Fibroblast of gingiva (primary cell): ENCODE measurements at regions not wholly inside any gene's neighbourhood (a gene's known extent, or its start where the extent isn't known, plus 50 kb on each side); places are given as distances from the start of the nearest gene placed in this dataset.
"Not testable (repeated sequence)": the region's sequence is repeated elsewhere in the genome, so short reads cannot be mapped to it uniquely, and the experiment has no call there.

Source experiments
- DNase-seq: peaks from one replicate; pipeline ENCODE4 v3.0.0-alpha.2; 2011; ENCODE audit warnings: low read depth

DNA sequence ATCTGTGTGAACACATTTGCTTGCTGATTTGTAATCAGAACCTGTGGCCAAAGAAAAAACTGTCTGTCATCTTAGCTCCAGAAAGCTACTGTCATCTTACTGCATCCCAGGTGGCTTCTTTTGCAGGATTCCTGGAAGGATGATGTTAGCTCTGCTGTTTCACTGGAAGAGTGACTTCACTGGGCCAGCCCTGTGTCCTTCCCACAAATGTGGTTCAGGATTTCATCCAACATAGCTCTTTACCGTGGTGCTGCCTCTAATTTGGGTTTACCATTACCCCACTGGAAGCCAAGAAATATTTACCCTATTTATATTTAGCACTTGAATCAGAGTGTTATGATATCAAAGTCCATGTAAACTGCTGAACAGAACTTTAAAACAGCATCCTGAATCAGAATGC, 501.0 kb downstream of the GADD45G start:
- no peak for DNase-seq

DNA sequence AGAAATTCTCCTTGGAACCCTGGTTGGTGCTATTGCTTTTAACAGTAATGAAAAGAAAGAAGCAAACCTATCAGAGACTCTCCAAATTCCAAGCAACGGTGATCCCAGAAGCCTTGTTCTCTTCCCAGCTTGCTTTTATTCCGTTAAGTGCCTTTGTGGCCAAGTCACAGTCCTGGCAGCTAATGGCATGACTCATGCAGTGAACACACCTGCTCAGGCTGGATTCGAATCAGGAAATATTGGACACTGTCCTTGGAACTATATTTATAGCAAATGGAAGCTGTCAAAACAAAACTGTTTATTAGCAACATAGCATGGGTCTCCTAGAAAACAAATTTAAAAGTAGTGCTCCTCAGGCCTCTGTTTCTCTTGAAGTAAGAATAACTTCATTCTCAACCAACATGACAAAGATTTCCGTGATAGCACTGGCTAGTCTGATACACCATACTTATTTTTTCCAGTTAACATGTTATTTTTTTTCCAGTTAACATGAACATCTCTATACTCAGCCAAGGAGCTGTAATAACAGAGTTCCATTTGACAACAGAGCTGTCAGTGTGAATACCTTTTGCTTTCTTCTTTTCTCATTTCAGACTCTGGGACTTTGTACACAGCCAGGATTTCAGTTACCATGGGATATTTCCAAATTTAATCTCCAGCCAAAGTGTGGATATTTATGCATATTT, 502.4 kb downstream of the GADD45G start:
- no peak for DNase-seq

DNA sequence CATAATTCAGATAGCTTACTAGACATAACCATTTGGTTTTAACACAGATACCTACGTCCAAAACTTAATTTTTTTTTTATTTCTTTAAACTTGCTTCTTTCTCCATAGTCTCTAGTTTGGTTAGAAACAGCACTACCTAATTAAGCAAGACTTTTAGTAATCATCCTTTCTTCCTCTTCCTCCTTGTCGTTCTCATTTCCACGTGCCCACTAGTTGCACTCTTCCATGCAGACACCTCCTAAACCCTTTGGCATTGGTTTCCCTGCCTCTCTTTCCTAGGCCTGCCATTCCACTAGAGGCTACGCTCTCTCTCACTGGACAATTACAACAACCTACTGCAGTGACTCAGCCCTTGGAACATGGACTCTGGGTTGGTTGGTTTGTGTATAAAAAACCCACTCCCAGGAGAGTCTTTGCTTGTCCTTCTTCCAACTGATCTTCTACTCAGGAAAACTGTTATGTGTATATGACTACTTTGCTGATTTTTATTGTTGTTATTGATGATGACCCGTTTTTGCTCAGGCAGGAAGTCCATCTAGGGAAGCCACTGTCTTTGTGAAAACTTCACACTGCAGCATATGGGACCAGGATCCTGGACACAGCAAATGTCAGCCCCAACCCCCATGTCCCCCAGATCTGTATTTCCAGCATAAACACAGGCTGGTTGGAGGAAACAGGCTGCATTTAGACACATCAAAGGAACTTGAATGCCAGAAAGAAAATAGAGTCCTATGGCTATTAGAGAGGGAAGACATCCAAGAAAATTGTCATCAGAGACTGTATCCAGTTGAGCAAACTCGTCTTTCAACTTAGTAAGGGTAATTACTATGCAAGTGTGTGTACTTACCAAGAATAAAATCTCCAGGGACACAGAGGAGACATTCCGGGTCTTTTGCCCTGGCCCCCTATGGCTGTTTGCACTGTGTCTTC, 503.2 kb downstream of the GADD45G start:
- DNase-seq, result no peak

DNA sequence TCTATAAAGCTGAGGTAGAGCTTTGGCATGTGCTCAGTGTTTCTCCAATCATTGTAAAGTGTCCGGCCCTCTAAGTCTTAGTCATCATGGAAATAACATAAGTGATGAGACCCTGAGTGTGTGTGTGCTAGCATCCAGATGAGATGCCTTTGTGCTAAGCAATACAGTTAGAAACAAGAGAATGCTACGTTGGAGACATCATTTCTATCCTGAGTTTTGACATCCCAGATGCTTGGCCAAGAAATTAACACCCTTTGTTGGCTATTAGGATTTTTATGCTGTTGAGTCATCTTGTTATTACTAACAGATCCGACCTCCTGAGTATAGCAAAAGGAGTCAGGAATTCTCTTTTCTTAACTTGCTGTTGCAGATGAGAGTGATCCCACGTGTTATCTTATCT, 508.0 kb downstream of the GADD45G start:
- no peak for DNase-seq

DNA sequence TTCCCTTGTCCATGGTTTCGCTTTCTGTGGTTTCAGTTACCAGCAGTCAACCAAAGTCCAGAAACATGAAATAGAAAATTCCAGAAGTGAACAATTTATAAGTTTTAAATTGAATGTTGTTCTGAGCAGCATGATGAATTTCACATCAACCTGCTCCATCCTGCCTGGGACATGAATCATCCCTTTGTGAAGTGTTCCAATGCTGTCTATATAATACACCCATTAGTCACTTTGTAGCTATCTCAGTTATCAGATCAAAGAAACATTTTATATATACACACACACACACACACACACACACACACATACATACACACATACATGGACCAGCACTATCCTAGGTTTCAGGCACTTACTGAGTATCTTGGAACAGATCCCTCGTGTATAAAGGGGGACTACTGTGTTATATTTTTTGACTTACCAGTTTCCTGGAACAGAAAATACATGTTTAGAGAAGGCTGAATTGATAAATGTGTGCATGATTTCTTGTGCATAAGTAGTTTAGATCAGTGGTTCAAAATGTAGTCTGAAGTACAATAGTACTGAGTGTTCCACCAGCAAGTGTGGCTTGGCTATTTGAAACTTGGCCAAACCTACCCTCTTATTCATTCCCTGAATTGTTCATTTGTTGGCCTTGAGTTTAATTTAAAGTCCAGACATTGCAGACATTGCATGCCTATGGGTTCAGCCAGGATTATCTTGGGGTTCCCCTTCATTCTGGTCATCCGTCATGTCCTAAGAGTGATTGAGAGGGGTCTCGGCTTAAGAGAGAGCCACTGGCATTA, 510.0 kb downstream of the GADD45G start:
- no peak for DNase-seq

DNA sequence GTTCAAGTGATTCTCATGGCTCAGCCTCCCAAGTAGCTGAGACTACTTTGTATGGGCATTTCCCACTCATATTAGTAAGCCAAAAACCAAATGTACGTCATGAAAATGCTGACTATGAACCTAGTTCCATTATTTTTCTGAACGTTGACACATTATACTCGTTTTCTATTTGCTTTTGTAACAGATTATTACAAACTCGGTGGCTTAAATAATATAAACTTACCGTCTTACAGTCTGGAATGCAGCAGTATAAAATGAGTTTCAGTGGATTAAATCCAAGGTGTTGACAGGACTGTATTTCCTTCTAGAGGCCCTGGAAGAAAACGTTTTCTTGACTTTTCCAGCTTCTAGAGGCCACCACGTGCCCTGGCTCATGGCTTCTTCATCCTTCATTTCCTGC, 517.0 kb downstream of the GADD45G start:
- DNase-seq, result no peak

DNA sequence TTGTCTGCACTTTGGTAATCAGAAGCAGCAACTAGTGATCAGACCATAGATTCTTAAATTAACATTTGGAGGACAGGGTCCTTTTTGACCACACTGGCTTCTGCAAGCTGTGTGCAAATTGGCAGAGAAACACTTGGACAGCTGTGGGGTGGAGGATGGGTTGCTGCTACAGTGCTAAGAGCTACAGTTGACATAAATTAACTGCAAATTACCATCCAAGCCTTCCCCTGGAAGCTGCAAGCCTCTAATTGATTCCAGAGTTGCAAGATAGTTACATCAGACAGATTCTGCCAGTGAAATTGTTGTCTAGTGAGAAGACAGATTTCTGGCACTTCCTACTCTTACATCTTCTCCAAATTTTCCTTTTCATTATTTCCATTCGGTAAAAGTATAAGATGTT, 517.7 kb downstream of the DIRAS2 start:
- no peak for DNase-seq

DNA sequence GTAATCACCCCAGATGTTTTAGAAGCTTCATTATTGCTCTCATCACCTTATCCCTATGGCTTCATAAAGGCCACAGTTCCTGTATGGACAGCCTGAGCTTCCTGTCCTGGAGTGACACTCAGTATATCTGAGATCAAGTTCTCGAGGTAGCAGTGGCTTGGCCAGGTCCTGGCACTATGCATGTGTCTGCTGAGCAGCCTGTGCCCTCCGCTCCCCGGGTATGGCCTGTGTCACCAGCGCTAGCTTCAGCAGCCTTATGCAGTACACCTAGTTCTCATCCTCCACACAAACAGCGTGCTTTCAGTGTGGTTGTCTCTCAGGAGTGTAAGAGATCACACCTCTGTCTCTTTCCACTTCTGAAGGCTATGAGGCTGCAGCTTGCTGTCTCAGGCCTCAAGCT, 514.7 kb downstream of the DIRAS2 start:
- no peak for DNase-seq

DNA sequence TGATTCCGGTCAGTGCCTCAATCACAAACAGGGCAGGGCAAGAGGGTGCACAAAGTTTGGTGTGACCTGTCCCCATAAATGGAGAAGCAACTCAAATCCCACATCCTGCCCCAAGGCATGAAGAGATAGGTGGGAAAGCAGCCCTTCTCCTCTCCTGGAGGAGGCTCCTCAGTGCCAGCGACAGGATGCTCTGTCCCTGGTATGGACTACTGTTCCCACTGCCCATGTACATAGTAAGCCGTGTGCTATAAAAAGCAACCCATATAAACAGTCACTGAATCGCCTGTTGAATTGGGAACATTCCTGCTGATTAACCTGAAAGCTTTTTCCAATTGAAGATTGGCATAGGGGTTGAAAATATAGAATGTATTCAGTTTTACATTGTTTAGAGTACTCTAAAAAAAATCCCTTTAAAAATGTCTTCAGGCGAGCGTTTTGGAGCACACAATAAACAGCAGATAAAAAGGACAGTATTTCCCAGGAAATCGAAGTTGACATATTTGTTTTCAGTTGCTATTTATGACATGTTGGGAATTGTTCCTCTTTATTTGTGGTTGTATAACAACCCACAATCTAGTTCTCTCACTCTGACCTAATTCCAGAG, 513.9 kb downstream of the DIRAS2 start:
- no peak for DNase-seq

DNA sequence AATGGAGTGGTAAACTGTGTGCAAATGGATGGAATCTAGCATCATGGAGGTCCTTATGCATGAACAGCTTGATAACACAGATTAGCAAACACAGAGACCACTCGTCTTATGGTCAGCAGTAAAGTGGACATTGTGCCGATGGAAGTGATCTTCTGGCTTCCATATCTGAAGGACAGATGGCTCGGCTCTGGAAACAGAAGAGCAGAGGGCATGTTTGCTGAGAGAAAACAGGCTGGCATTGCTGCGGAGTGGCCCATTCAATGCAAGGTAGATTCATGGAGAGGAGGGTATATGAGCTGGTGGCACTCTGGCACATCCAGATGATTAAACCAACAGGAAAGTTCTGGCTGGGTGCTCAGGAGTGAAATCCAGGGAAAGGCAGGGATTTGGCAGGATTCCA, 513.2 kb downstream of the DIRAS2 start:
- DNase-seq, result no peak

DNA sequence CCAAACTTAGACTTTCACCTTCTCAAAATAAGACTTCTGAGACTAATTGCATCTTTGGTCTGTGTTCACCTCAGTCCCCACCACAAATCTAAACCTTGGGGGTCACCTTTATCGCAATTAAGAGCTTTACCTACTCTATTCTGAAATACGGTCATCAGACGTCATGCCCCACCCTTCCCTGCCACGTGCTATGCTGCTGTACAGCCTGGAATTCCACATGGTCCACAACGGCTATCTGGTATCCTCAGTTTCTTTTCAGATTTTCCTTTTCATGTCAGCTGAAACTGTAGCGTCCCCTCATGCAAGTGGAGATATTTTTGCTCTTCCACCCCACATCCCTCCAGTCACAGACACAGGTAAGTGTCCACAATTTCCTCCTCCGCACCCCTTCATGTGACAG, 511.1 kb downstream of the DIRAS2 start:
- no peak for DNase-seq

DNA sequence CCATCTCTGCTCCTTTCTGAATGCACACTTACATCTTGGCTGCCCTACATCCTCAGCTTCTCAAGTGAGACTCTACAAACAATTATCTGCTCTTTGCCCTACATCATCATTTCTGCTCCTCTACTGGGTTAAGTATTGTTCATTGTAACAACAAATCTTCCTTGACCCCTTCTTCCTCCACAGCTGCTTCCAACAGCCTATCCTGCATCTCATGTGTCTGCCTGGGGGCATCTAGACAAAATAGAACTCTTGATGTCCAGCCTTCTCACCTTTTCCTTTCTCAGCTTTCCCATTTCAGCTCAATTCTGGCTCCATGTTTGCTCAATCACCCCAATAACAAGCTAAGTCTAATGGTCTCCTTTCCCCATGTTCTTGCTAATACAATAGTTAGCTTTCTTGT, 509.8 kb downstream of the DIRAS2 start:
- DNase-seq, result no peak

DNA sequence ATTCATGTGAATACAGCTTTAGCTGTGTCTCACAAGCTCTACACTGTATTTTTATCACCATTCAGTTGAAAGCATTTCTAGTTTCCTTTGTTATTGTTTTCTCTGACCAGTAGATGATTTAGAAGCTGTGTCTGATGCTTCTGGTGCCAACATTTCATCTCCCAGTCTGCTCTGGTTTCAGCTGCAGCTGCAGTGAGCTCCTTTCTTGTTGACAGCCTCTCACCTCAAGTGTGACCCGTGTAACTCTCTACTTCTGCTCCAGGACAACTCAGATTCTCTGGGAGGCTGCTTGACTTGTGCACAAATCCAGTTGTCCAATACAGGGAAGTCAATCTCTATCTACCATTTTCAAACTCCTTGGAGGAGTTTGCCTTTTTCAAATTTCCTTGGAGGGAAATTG, 504.8 kb downstream of the DIRAS2 start:
- no peak for DNase-seq

DNA sequence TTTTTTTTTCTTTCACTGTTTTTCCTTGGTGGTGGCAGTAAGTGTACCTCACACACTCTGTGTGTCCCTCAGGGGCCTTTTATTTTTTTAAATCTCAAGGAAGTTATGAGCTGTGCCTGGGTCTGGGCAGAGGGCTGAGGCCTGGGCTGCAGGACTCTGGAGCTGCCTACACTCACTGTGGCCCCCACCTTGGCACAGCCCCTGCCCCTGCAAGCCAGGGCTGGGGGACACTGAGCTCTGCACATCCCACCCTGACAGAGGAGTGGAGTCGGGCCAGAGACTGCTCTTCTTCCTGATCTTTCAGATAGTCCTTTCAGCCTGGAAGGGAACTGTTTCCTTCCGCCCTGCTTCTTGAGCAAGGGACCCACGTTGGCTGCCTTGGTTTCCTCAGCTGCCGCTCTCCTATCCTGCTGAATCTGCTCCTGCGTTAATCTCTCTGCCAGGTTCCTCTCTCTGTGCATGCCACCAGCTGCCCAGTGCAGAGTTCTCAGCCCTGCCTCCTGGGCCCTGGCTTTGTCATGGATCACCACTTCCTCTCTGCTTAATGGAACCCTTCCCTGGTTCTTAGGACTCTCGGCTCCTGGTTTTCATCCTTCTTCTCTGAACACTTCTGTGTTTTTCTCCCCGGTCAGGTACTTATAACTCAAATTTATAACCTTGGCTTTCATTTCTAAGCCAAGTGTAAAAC, 502.3 kb downstream of the DIRAS2 start:
- DNase-seq, result no peak

DNA sequence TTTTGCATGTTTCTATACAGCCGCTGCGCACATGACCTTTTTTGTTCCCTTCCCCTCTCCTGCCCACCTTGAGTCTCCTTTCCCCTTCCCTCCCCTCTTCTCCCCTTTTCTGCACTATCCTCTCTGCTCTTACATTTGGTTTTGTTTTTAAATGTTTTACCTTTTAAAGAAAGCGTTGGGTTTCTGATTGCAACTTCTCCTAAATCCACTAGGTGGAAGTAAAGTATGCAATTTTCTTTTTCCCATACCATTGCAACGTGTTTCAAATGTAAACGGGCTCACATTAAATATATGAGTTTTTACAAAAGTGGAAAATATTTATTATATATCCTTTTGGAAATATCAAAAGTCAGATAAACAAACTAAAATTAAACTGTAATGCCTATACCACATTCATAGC, 500.9 kb downstream of the DIRAS2 start:
- no peak for DNase-seq

DNA sequence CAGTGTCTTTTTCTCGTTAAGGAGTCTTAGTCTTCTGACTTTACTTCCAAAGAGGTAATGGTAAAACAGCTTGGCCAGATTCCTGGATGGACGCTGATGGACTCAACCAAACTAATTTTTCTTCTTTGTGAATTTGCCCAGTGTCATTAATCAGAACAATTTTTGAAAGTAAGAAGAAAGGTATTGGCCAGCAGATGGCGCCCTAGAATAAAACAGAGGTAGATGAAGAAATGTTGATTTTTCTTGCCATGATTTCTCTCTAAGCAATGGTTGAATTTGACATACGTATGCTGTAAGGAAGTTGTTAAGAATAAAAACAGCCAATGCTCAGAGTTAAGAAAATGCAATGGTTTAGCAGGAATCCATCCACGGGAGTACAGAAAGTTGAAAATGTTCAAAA, 500.0 kb downstream of the DIRAS2 start:
- no peak for DNase-seq

DNA sequence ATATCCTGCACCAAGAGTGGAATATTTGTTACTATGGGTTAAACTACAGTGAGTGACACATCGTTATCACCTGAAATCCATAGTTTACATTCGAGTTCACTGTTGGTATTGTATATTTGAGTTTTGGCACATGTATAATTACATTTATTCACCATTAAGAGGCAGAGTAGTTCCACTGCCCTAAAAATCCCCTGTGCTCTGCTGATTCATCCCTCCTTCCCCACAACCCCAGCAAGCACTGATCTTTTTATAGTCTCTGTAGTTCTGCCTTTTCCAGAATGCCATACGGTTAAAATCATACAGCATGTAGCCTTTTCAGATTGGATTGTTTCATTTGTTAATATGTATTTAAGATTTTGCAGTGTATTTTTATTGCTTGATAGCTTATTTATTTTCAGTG, 495.2 kb downstream of the DIRAS2 start:
- no peak for DNase-seq

DNA sequence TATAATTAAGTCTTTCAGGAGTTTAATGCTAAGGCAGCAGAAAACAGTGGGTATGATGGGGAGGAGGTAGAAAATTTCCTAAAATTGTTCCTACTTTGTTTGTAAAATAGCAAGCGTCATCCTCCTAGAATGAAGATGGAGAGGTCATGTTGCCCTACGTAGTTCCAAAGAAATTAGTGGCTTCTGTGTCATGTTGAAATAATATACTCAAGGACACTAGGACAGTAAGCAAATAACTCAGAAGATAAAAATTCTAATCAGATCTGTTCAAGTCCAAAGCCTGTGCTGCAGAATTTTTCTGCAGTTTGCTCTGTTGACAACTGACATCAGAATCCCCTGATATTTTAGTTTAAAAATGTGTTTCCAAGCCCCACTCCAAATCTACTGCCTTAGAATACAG, 486.3 kb downstream of the DIRAS2 start:
- DNase-seq, result no peak

DNA sequence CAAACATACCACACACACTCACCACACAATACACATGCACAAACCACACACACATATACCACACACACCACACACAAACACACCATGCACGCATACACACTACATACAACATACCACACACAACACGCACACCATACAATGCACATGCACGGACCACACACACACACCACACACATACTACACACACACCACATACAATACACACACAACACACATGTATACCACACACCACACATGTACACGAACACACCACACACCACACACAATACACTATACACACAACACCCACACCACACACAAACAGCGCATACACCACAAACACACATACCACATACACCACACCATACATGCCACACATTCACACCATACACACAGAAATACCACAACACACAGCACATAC, 480.3 kb downstream of the DIRAS2 start:
- no peak for DNase-seq

DNA sequence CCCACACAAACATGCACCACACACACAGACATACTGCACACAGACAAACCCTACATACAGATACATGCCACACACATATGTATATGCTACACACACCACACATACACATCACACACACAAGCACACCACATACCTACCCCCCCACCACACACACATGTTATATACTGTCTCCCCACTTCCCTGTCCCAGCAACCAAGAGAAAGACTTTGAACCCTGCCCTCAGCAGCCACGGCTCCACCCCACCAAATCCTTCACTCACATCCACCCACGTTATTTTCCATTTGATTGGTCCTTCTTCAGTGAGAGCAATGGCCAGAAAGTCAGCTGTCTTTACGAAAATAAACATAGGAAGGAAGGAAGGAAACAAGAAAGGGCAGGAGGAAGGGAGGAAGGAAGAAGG, 479.8 kb downstream of the DIRAS2 start:
- DNase-seq, result no peak

DNA sequence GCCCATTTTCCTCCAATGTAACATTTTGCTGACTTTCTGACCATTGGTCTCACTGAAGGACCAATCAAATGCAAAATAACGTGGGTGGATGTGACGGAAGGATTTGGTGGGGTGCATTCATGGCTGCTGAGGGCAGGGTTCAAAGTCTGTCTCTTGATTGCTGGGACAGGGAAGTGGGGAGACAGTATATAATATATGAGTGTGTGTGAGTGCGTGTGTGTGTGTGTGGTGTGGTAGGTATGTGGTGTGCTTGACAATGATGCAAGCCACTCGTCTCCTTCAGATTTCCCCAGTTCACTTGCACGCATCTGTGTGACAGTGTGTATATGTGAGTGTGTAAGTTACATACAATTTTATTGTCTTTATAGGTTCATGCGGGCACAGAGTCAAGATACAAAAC, 477.3 kb downstream of the DIRAS2 start:
- no peak for DNase-seq

DNA sequence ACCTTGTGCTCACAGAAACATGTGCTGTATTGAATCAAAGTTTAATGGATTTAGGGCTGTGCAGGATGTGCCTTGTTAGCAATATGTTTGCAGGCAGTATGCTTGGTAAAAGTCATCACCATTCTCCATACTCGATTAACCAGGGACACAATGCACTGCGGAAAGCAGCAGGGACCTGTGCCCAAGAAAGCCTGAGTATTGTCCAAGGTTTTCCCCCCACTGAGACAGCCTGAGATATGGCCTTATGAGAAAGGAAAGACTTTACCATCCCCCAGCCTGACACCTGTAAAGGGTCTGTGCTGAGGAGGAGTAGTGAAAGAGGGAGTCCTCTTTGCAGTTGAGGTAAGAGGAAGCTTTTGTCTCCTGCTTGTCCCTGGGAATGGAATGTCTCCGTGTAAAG, 476.2 kb downstream of the DIRAS2 start:
- not testable (repeated sequence) for DNase-seq
